ENCODE measurements at regions not wholly inside any gene's neighbourhood (a gene's known extent, or its start where the extent isn't known, plus 50 kb on each side); places are given as distances from the start of the nearest gene placed in this dataset.

- TF ChIP-seq, protein P1, sequence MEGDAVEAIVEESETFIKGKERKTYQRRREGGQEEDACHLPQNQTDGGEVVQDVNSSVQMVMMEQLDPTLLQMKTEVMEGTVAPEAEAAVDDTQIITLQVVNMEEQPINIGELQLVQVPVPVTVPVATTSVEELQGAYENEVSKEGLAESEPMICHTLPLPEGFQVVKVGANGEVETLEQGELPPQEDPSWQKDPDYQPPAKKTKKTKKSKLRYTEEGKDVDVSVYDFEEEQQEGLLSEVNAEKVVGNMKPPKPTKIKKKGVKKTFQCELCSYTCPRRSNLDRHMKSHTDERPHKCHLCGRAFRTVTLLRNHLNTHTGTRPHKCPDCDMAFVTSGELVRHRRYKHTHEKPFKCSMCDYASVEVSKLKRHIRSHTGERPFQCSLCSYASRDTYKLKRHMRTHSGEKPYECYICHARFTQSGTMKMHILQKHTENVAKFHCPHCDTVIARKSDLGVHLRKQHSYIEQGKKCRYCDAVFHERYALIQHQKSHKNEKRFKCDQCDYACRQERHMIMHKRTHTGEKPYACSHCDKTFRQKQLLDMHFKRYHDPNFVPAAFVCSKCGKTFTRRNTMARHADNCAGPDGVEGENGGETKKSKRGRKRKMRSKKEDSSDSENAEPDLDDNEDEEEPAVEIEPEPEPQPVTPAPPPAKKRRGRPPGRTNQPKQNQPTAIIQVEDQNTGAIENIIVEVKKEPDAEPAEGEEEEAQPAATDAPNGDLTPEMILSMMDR (IDR thresholded peaks at IDR 0.05; ENCODE audit: low read depth, low read length, poor library complexity, severe bottlenecking), result no peak
- TF ChIP-seq EZH2phosphoT487 (IDR thresholded peaks at IDR 0.05; ENCODE audit: borderline replicate concordance, low read length), result no peak
Observed at GRCh38 chr2:21449881-21450280, 326.1 kb downstream of the TDRD15 start.
